ENCODE measurements at regions not wholly inside any gene's neighbourhood (a gene's known extent, or its start where the extent isn't known, plus 50 kb on each side); places are given as distances from the start of the nearest gene placed in this dataset.

DNA sequence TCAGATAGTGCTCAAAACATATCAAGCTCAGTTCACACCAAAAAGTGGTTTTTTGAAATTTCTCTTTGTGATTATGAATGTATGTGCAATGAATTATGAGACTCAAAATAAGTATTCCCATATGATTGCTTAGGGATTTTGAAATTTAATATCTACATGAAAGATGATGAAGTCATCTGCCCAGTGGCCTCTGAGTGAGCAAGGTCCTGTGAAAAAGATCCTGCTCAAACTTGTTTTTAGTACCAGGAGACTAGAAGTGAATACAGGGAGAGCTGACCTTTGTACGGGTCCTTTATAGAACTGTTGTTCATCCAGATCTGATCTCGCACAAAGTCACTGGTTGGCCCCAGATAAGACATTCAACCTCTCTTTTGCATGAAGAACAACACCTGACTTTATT is 151.9 kb upstream of the MAF start:
- H3K4me1 Mint-ChIP-seq (ENCODE audit: unreplicated experiment): peaks cover 3% of the 10 kb centered on the region
- TF ChIP-seq, protein P1, sequence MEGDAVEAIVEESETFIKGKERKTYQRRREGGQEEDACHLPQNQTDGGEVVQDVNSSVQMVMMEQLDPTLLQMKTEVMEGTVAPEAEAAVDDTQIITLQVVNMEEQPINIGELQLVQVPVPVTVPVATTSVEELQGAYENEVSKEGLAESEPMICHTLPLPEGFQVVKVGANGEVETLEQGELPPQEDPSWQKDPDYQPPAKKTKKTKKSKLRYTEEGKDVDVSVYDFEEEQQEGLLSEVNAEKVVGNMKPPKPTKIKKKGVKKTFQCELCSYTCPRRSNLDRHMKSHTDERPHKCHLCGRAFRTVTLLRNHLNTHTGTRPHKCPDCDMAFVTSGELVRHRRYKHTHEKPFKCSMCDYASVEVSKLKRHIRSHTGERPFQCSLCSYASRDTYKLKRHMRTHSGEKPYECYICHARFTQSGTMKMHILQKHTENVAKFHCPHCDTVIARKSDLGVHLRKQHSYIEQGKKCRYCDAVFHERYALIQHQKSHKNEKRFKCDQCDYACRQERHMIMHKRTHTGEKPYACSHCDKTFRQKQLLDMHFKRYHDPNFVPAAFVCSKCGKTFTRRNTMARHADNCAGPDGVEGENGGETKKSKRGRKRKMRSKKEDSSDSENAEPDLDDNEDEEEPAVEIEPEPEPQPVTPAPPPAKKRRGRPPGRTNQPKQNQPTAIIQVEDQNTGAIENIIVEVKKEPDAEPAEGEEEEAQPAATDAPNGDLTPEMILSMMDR (IDR thresholded peaks at IDR 0.05; ENCODE audit: unreplicated experiment): no peak
- no peak for DNase-seq (ENCODE audit: low spot score)
- H3K36me3 Mint-ChIP-seq (ENCODE audit: low read depth, unreplicated experiment): no peaks in the 10 kb centered on the region
- no peaks in the 10 kb centered on the region for H3K9me3 Mint-ChIP-seq (ENCODE audit: unreplicated experiment)
- no peak overlapping the region for H3K4me3 Mint-ChIP-seq (ENCODE audit: unreplicated experiment)
- no peak overlapping the region for H3K27ac Mint-ChIP-seq (ENCODE audit: unreplicated experiment)
- peaks cover 2% of the 10 kb centered on the region for H3K27me3 Mint-ChIP-seq (ENCODE audit: unreplicated experiment)

DNA sequence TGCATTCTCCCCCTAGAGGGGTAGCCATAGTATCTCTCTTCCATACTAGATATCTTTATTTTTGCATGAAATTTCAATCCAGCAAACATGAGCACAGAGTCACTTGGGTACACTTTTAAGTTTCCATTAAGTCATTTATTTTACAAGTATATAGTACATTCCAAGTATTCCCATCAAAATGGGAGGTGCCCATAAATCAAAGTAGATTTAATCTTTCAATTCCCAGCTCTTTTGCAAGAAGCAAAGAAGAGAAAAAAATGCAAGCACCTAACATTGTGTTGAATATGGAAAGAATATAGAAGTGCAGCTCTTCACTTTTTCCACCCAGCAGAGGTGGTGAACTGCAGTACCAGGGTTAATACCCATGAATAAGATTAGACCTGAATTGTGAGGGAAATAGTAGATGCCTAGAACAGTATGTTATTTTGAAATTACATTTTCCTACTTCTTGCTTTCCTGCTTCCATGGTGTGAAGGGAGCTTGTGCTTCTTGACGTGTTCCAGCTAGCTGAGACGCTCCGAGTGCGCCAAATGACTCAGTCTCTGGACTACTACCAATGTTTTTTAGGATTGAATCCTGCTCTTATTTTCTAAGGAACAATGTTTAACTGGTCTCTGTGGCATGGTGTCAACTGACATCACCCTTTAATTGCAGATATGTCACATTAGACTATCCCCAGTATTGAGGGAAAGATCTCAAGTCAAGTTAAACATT is 151.1 kb upstream of the MAF start:
- H3K27ac Mint-ChIP-seq (ENCODE audit: unreplicated experiment): no peak overlapping the region
- H3K9me3 Mint-ChIP-seq (ENCODE audit: unreplicated experiment): no peaks in the 10 kb centered on the region
- H3K4me3 Mint-ChIP-seq (ENCODE audit: unreplicated experiment): no peak overlapping the region
- TF ChIP-seq, protein P1 (IDR thresholded peaks at IDR 0.05; ENCODE audit: unreplicated experiment): no peak
- H3K36me3 Mint-ChIP-seq (ENCODE audit: low read depth, unreplicated experiment): no peaks in the 10 kb centered on the region
- H3K4me1 Mint-ChIP-seq (ENCODE audit: unreplicated experiment): peaks cover 3% of the 10 kb centered on the region
- no peak for DNase-seq (ENCODE audit: low spot score)
- H3K27me3 Mint-ChIP-seq (ENCODE audit: unreplicated experiment): peaks cover 2% of the 10 kb centered on the region

DNA sequence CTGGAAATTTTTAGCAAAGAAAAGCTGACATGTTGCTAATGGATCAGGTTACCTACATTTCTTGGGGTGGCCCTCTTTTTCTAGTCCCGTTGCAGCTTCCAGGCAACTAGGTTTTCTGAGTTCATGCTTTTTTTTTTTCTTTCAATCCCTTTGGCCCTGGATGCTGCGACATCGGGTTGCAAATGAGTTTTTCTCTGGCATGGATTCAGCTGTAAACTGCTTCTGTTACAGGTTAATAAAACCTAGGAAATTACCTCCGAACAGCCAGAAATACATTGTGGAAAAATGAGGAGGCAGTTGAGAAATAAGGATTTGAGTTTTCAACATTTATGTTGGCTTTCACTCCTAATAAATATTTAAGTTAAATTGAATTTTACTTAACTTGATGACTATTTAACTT is 149.8 kb upstream of the MAF start:
- TF ChIP-seq, protein P1 (IDR thresholded peaks at IDR 0.05; ENCODE audit: unreplicated experiment): no peak
- H3K27me3 Mint-ChIP-seq (ENCODE audit: unreplicated experiment): peaks cover 1% of the 10 kb centered on the region
- H3K4me3 Mint-ChIP-seq (ENCODE audit: unreplicated experiment): no peak overlapping the region
- DNase-seq (ENCODE audit: low spot score): no peak
- H3K9me3 Mint-ChIP-seq (ENCODE audit: unreplicated experiment): no peaks in the 10 kb centered on the region
- H3K27ac Mint-ChIP-seq (ENCODE audit: unreplicated experiment): no peak overlapping the region
- no peaks in the 10 kb centered on the region for H3K36me3 Mint-ChIP-seq (ENCODE audit: low read depth, unreplicated experiment)
- peaks cover 3% of the 10 kb centered on the region for H3K4me1 Mint-ChIP-seq (ENCODE audit: unreplicated experiment)

DNA sequence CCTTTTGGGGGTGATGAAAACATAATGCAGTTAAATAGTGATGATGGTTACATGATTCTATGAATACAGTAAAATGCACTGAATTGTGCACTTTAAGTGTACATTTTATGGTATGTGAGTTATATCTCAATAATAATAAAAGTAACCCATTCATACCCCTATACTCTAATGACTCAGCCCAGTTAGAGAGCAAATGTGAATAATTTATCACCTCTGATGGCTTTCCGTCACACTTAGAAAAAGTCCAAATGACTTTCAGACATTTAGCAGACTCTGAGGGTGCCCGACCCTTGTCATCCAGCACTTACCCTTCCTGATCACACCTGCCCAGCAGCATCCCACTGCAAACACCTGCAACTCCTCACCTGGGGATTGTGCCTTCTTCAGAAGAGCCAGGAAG is 148.1 kb upstream of the MAF start:
- Mint-ChIP-seq H3K9me3 (ENCODE audit: unreplicated experiment) (no peaks in the 10 kb centered on the region), H3K4me1 (ENCODE audit: unreplicated experiment) (peaks cover 3% of the 10 kb centered on the region), H3K36me3 (ENCODE audit: low read depth, unreplicated experiment) (no peaks in the 10 kb centered on the region), H3K4me3 (ENCODE audit: unreplicated experiment) (no peak overlapping the region), H3K27ac (ENCODE audit: unreplicated experiment) (no peak overlapping the region), H3K27me3 (ENCODE audit: unreplicated experiment) (no peaks in the 10 kb centered on the region)
- TF ChIP-seq, protein P1 (IDR thresholded peaks at IDR 0.05; ENCODE audit: unreplicated experiment): no peak
- no peak for DNase-seq (ENCODE audit: low spot score)

DNA sequence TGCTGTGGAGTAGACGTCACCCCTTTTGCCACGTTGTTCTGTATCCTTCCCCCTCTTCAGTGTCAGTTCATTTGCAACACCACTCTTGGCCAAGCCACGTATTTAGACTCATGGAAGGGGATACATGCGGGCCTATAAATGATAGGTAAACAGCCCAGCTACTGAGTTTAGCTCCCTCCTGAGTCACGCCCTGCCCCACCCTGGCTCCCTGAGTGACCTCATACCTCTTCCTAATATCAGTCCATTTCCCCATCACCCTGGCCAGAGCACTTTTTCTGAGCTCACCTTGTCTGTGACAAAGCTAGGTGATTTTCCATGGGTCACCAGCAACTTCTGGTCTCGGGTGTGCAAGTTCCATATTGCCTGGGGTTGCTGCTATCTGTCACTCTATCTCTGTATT is 147.2 kb upstream of the MAF start:
- Mint-ChIP-seq H3K27ac (ENCODE audit: unreplicated experiment) (no peak overlapping the region), H3K4me3 (ENCODE audit: unreplicated experiment) (no peak overlapping the region), H3K27me3 (ENCODE audit: unreplicated experiment) (no peaks in the 10 kb centered on the region), H3K4me1 (ENCODE audit: unreplicated experiment) (peaks cover 3% of the 10 kb centered on the region), H3K9me3 (ENCODE audit: unreplicated experiment) (no peaks in the 10 kb centered on the region), H3K36me3 (ENCODE audit: low read depth, unreplicated experiment) (no peaks in the 10 kb centered on the region)
- DNase-seq (ENCODE audit: low spot score): no peak
- TF ChIP-seq, protein P1 (IDR thresholded peaks at IDR 0.05; ENCODE audit: unreplicated experiment): no peak

All from endothelial cell (in vitro differentiated cells).